ENCODE measurements at regions not wholly inside any gene's neighbourhood (a gene's known extent, or its start where the extent isn't known, plus 50 kb on each side); places are given as distances from the start of the nearest gene placed in this dataset.

GRCh38 chr1:30151119-30151518 lies 572.3 kb downstream of the MATN1 start:
- DNase-seq (ENCODE audit: low read depth in 2 of 3, low spot score in 2 of 3) = no peak

- no peak for DNase-seq (ENCODE audit: low read depth in 2 of 3, low spot score in 2 of 3)
Observed at GRCh38 chr1:30149226-30149625, 574.2 kb downstream of the MATN1 start.

GRCh38 chr1:30148676-30149075 lies 574.7 kb downstream of the MATN1 start:
- no peak for DNase-seq (ENCODE audit: low read depth in 2 of 3, low spot score in 2 of 3)

GRCh38 chr1:30147188-30147587 lies 576.2 kb downstream of the MATN1 start:
- no peak for DNase-seq (ENCODE audit: low read depth in 2 of 3, low spot score in 2 of 3)

- DNase-seq (ENCODE audit: low read depth in 2 of 3, low spot score in 2 of 3) = no peak
Observed at GRCh38 chr1:30146448-30146847, 576.9 kb downstream of the MATN1 start.

GRCh38 chr1:30145723-30146303 lies 577.6 kb downstream of the MATN1 start:
- no peak for DNase-seq (ENCODE audit: low read depth in 2 of 3, low spot score in 2 of 3)

- DNase-seq (ENCODE audit: low read depth in 2 of 3, low spot score in 2 of 3) = no peak
Observed at GRCh38 chr1:30144831-30145230, 578.6 kb downstream of the MATN1 start.

- DNase-seq (ENCODE audit: low read depth in 2 of 3, low spot score in 2 of 3) = no peak
Observed at GRCh38 chr1:30143517-30143916, 579.9 kb downstream of the MATN1 start.

- no peak for DNase-seq (ENCODE audit: low read depth in 2 of 3, low spot score in 2 of 3)
Observed at GRCh38 chr1:30140566-30140965, 582.8 kb downstream of the MATN1 start.

GRCh38 chr1:30138891-30139290 lies 584.5 kb downstream of the MATN1 start:
- no peak for DNase-seq (ENCODE audit: low read depth in 2 of 3, low spot score in 2 of 3)

GRCh38 chr1:30137001-30137400 lies 586.4 kb downstream of the MATN1 start:
- DNase-seq (ENCODE audit: low read depth in 2 of 3, low spot score in 2 of 3) = no peak

GRCh38 chr1:30135698-30136097 lies 587.7 kb downstream of the MATN1 start:
- DNase-seq (ENCODE audit: low read depth in 2 of 3, low spot score in 2 of 3) = no peak

GRCh38 chr1:30134466-30135217 lies 588.7 kb downstream of the MATN1 start:
- DNase-seq (ENCODE audit: low read depth in 2 of 3, low spot score in 2 of 3) = no peak

- DNase-seq (ENCODE audit: low read depth in 2 of 3, low spot score in 2 of 3) = no peak
Observed at GRCh38 chr1:30133414-30134055, 589.9 kb downstream of the MATN1 start.

- no peak for DNase-seq (ENCODE audit: low read depth in 2 of 3, low spot score in 2 of 3)
Observed at GRCh38 chr1:30132602-30133286, 590.6 kb downstream of the MATN1 start.

- peak in 1 of 3 donors; percentile 68 for DNase-seq (ENCODE audit: low read depth in 2 of 3, low spot score in 2 of 3)
Observed at GRCh38 chr1:30130566-30130965, 592.8 kb downstream of the MATN1 start.

- no peak for DNase-seq (ENCODE audit: low read depth in 2 of 3, low spot score in 2 of 3)
Observed at GRCh38 chr1:30130099-30130498, 593.3 kb downstream of the MATN1 start.

- no peak for DNase-seq (ENCODE audit: low read depth in 2 of 3, low spot score in 2 of 3)
Observed at GRCh38 chr1:30129421-30130055, 593.8 kb downstream of the MATN1 start.

GRCh38 chr1:30129001-30129408 lies 594.4 kb downstream of the MATN1 start:
- DNase-seq (ENCODE audit: low read depth in 2 of 3, low spot score in 2 of 3) = no peak

- DNase-seq (ENCODE audit: low read depth in 2 of 3, low spot score in 2 of 3) = no peak
Observed at GRCh38 chr1:30126848-30127247, 596.5 kb downstream of the MATN1 start.

- no peak for DNase-seq (ENCODE audit: low read depth in 2 of 3, low spot score in 2 of 3)
Observed at GRCh38 chr1:30125821-30126170, 597.6 kb downstream of the MATN1 start.
